ENCODE measurements at regions not wholly inside any gene's neighbourhood (a gene's known extent, or its start where the extent isn't known, plus 50 kb on each side); places are given as distances from the start of the nearest gene placed in this dataset.

DNA sequence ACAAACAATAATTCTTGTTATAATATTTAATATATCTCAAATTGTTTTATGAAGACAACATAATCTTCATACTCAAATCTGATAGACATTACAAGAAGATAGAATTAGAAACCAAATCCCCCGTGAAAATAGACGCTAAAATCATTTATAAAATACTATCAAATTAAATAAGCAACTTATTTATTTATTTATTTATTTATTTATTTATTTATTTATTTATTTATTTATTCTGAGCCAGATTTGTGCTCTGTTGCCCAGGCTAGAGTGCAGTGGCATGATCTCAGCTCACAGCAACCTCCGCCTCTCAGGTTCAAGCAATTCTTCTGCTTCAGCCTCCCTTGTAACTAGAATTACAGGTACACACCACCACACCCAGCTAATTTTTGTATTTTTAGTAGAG is 294.9 kb upstream of the MAGEC2 start (continued):
- TF ChIP-seq, protein P1, sequence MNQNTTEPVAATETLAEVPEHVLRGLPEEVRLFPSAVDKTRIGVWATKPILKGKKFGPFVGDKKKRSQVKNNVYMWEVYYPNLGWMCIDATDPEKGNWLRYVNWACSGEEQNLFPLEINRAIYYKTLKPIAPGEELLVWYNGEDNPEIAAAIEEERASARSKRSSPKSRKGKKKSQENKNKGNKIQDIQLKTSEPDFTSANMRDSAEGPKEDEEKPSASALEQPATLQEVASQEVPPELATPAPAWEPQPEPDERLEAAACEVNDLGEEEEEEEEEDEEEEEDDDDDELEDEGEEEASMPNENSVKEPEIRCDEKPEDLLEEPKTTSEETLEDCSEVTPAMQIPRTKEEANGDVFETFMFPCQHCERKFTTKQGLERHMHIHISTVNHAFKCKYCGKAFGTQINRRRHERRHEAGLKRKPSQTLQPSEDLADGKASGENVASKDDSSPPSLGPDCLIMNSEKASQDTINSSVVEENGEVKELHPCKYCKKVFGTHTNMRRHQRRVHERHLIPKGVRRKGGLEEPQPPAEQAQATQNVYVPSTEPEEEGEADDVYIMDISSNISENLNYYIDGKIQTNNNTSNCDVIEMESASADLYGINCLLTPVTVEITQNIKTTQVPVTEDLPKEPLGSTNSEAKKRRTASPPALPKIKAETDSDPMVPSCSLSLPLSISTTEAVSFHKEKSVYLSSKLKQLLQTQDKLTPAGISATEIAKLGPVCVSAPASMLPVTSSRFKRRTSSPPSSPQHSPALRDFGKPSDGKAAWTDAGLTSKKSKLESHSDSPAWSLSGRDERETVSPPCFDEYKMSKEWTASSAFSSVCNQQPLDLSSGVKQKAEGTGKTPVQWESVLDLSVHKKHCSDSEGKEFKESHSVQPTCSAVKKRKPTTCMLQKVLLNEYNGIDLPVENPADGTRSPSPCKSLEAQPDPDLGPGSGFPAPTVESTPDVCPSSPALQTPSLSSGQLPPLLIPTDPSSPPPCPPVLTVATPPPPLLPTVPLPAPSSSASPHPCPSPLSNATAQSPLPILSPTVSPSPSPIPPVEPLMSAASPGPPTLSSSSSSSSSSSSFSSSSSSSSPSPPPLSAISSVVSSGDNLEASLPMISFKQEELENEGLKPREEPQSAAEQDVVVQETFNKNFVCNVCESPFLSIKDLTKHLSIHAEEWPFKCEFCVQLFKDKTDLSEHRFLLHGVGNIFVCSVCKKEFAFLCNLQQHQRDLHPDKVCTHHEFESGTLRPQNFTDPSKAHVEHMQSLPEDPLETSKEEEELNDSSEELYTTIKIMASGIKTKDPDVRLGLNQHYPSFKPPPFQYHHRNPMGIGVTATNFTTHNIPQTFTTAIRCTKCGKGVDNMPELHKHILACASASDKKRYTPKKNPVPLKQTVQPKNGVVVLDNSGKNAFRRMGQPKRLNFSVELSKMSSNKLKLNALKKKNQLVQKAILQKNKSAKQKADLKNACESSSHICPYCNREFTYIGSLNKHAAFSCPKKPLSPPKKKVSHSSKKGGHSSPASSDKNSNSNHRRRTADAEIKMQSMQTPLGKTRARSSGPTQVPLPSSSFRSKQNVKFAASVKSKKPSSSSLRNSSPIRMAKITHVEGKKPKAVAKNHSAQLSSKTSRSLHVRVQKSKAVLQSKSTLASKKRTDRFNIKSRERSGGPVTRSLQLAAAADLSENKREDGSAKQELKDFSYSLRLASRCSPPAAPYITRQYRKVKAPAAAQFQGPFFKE (tag by site-specific recombination; IDR thresholded peaks at IDR 0.05; ENCODE audit: borderline replicate concordance), result no peak
- TF ChIP-seq ZNF140 (tag by site-specific recombination; IDR thresholded peaks at IDR 0.05) (peak; percentile 40; the same call in 1 of the 2 replicates), ZNF202 (tag by site-specific recombination; IDR thresholded peaks at IDR 0.05; ENCODE audit: borderline replicate concordance) (0 out of 2 replicates have a peak, but pooled peaks have one; percentile 69), ZNF544 (tag by site-specific recombination; IDR thresholded peaks at IDR 0.05) (no peak), ZNF555 (tag by site-specific recombination; conservative IDR thresholded peaks at IDR 0.05) (peak; percentile 92), BCL11A (tag by site-specific recombination; IDR thresholded peaks at IDR 0.05; ENCODE audit: low read depth) (no peak), ZNF501 (tag by site-specific recombination; IDR thresholded peaks at IDR 0.05) (no peak), ZNF473 (tag by site-specific recombination; IDR thresholded peaks at IDR 0.05) (no peak), MZF1 (tag by site-specific recombination; IDR thresholded peaks at IDR 0.05; ENCODE audit: borderline replicate concordance) (no peak), EGR2 (tag by site-specific recombination; IDR thresholded peaks at IDR 0.05; ENCODE audit: low read depth) (no peak), ZNF112 (tag by site-specific recombination; IDR thresholded peaks at IDR 0.05) (no peak), ZNF660 (tag by site-specific recombination; IDR thresholded peaks at IDR 0.05) (no peak), ZNF654 (tag by site-specific recombination; IDR thresholded peaks at IDR 0.05; ENCODE audit: low read depth) (peak; percentile 40), ZNF707 (tag by site-specific recombination; IDR thresholded peaks at IDR 0.05) (no peak), BCL11B (tag by site-specific recombination; IDR thresholded peaks at IDR 0.05; ENCODE audit: low read depth) (no peak), ZXDB (tag by site-specific recombination; IDR thresholded peaks at IDR 0.05) (0 out of 2 replicates have a peak, but pooled peaks have one; percentile 39), GLI4 (tag by site-specific recombination; IDR thresholded peaks at IDR 0.05) (no peak), ZBTB8A (tag by site-specific recombination; IDR thresholded peaks at IDR 0.05) (peak; percentile 70), ZIC2 (tag by site-specific recombination; IDR thresholded peaks at IDR 0.05) (no peak), ZNF623 (tag by site-specific recombination; IDR thresholded peaks at IDR 0.05) (peak; percentile 54), GLI2 (tag by site-specific recombination; IDR thresholded peaks at IDR 0.05; ENCODE audit: borderline replicate concordance, low read depth) (peak; percentile 16; the same call in 1 of the 2 replicates), ZBTB17 (tag by site-specific recombination; IDR thresholded peaks at IDR 0.05) (no peak), ZNF37A (tag by site-specific recombination; IDR thresholded peaks at IDR 0.05) (no peak), ZNF791 (tag by site-specific recombination; IDR thresholded peaks at IDR 0.05) (no peak), ZNF174 (tag by site-specific recombination; IDR thresholded peaks at IDR 0.05) (no peak), ZNF571 (tag by site-specific recombination; IDR thresholded peaks at IDR 0.05) (no peak), ZNF664 (tag by site-specific recombination; IDR thresholded peaks at IDR 0.05) (0 out of 2 replicates have a peak, but pooled peaks have one; percentile 10), ZBTB1 (tag by site-specific recombination; IDR thresholded peaks at IDR 0.05) (no peak), ZNF311 (tag by site-specific recombination; IDR thresholded peaks at IDR 0.05; ENCODE audit: borderline replicate concordance) (no peak)
- TF ChIP-seq, protein P2, sequence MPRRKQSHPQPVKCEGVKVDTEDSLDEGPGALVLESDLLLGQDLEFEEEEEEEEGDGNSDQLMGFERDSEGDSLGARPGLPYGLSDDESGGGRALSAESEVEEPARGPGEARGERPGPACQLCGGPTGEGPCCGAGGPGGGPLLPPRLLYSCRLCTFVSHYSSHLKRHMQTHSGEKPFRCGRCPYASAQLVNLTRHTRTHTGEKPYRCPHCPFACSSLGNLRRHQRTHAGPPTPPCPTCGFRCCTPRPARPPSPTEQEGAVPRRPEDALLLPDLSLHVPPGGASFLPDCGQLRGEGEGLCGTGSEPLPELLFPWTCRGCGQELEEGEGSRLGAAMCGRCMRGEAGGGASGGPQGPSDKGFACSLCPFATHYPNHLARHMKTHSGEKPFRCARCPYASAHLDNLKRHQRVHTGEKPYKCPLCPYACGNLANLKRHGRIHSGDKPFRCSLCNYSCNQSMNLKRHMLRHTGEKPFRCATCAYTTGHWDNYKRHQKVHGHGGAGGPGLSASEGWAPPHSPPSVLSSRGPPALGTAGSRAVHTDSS (tag by site-specific recombination; IDR thresholded peaks at IDR 0.05), result no peak
- TF ChIP-seq, protein P3, sequence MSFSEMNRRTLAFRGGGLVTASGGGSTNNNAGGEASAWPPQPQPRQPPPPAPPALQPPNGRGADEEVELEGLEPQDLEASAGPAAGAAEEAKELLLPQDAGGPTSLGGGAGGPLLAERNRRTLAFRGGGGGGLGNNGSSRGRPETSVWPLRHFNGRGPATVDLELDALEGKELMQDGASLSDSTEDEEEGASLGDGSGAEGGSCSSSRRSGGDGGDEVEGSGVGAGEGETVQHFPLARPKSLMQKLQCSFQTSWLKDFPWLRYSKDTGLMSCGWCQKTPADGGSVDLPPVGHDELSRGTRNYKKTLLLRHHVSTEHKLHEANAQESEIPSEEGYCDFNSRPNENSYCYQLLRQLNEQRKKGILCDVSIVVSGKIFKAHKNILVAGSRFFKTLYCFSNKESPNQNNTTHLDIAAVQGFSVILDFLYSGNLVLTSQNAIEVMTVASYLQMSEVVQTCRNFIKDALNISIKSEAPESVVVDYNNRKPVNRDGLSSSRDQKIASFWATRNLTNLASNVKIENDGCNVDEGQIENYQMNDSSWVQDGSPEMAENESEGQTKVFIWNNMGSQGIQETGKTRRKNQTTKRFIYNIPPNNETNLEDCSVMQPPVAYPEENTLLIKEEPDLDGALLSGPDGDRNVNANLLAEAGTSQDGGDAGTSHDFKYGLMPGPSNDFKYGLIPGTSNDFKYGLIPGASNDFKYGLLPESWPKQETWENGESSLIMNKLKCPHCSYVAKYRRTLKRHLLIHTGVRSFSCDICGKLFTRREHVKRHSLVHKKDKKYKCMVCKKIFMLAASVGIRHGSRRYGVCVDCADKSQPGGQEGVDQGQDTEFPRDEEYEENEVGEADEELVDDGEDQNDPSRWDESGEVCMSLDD (tag by site-specific recombination; IDR thresholded peaks at IDR 0.05), result no peak
- TF ChIP-seq, protein P4, sequence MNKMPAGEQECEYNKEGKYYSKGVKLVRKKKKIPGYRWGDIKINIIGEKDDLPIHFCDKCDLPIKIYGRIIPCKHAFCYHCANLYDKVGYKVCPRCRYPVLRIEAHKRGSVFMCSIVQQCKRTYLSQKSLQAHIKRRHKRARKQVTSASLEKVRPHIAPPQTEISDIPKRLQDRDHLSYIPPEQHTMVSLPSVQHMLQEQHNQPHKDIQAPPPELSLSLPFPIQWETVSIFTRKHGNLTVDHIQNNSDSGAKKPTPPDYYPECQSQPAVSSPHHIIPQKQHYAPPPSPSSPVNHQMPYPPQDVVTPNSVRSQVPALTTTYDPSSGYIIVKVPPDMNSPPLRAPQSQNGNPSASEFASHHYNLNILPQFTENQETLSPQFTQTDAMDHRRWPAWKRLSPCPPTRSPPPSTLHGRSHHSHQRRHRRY (tag by site-specific recombination; IDR thresholded peaks at IDR 0.05), result no peak
